ENCODE measurements at regions not wholly inside any gene's neighbourhood (a gene's known extent, or its start where the extent isn't known, plus 50 kb on each side); places are given as distances from the start of the nearest gene placed in this dataset.

- H3K4me1 ChIP-seq = no peaks in the 10 kb centered on the region
- no peak for DNase-seq
- no peak overlapping the region for H3K4me3 ChIP-seq
- H3K27ac ChIP-seq (replicated peaks) = no peak overlapping the region
- no peaks in the 10 kb centered on the region for H3K36me3 ChIP-seq
- no peaks in the 10 kb centered on the region for H3K27me3 ChIP-seq (ENCODE audit: low read depth)
- H3K9me3 ChIP-seq (replicated peaks) = no peaks in the 10 kb centered on the region
- TF ChIP-seq CTCF (IDR thresholded peaks at IDR 0.05; ENCODE audit: borderline replicate concordance) = no peak
- intact Hi-C loops (cut with micrococcal nuclease) = no loop called here
Observed at GRCh38 chr9:28197653-28198052, 624.4 kb upstream of the C9orf72 start.

GRCh38 chr9:28203036-28203435 lies 629.8 kb upstream of the C9orf72 start:
- Histone ChIP-seq H3K27ac (replicated peaks) (no peak overlapping the region), H3K4me1 (no peaks in the 10 kb centered on the region), H3K4me3 (no peak overlapping the region), H3K27me3 (ENCODE audit: low read depth) (no peaks in the 10 kb centered on the region), H3K36me3 (no peaks in the 10 kb centered on the region), H3K9me3 (replicated peaks) (no peaks in the 10 kb centered on the region)
- TF ChIP-seq CTCF (IDR thresholded peaks at IDR 0.05; ENCODE audit: borderline replicate concordance) = no peak
- intact Hi-C loops (cut with micrococcal nuclease) = no loop called here
- DNase-seq = no peak

- Histone ChIP-seq H3K9me3 (replicated peaks) (no peaks in the 10 kb centered on the region), H3K4me3 (no peak overlapping the region), H3K27me3 (ENCODE audit: low read depth) (no peaks in the 10 kb centered on the region), H3K36me3 (no peaks in the 10 kb centered on the region), H3K27ac (replicated peaks) (no peak overlapping the region), H3K4me1 (no peaks in the 10 kb centered on the region)
- intact Hi-C loops (cut with micrococcal nuclease) = no loop called here
- no peak for DNase-seq
- no peak for TF ChIP-seq CTCF (IDR thresholded peaks at IDR 0.05; ENCODE audit: borderline replicate concordance)
Observed at GRCh38 chr9:28206280-28206679, 633.0 kb upstream of the C9orf72 start.

- Histone ChIP-seq H3K27me3 (ENCODE audit: low read depth) (no peaks in the 10 kb centered on the region), H3K4me3 (no peak overlapping the region), H3K27ac (replicated peaks) (no peak overlapping the region), H3K4me1 (no peaks in the 10 kb centered on the region), H3K36me3 (no peaks in the 10 kb centered on the region), H3K9me3 (replicated peaks) (no peaks in the 10 kb centered on the region)
- intact Hi-C loops (cut with micrococcal nuclease) = no loop called here
- no peak for DNase-seq
- TF ChIP-seq CTCF (IDR thresholded peaks at IDR 0.05; ENCODE audit: borderline replicate concordance) = no peak
Observed at GRCh38 chr9:28207657-28208056, 634.4 kb upstream of the C9orf72 start.

- H3K4me3 ChIP-seq = no peak overlapping the region
- no peaks in the 10 kb centered on the region for H3K27me3 ChIP-seq (ENCODE audit: low read depth)
- intact Hi-C loops (cut with micrococcal nuclease) = no loop called here
- no peak for TF ChIP-seq CTCF (IDR thresholded peaks at IDR 0.05; ENCODE audit: borderline replicate concordance)
- H3K36me3 ChIP-seq = no peaks in the 10 kb centered on the region
- H3K9me3 ChIP-seq (replicated peaks) = no peaks in the 10 kb centered on the region
- no peaks in the 10 kb centered on the region for H3K4me1 ChIP-seq
- no peak overlapping the region for H3K27ac ChIP-seq (replicated peaks)
- no peak for DNase-seq
Observed at GRCh38 chr9:28209130-28209529, 635.8 kb upstream of the C9orf72 start.

- H3K9me3 ChIP-seq (replicated peaks) = no peaks in the 10 kb centered on the region
- H3K27ac ChIP-seq (replicated peaks) = no peak overlapping the region
- TF ChIP-seq CTCF (IDR thresholded peaks at IDR 0.05; ENCODE audit: borderline replicate concordance) = no peak
- H3K27me3 ChIP-seq (ENCODE audit: low read depth) = no peaks in the 10 kb centered on the region
- H3K4me3 ChIP-seq = no peak overlapping the region
- H3K4me1 ChIP-seq = no peaks in the 10 kb centered on the region
- H3K36me3 ChIP-seq = no peaks in the 10 kb centered on the region
- no peak for DNase-seq
- intact Hi-C loops (cut with micrococcal nuclease) = no loop called here
Observed at GRCh38 chr9:28212979-28213378, 639.7 kb upstream of the C9orf72 start.

Data from left ventricle myocardium inferior (tissue), 1 donor.